ENCODE measurements at regions not wholly inside any gene's neighbourhood (a gene's known extent, or its start where the extent isn't known, plus 50 kb on each side); places are given as distances from the start of the nearest gene placed in this dataset.

DNA sequence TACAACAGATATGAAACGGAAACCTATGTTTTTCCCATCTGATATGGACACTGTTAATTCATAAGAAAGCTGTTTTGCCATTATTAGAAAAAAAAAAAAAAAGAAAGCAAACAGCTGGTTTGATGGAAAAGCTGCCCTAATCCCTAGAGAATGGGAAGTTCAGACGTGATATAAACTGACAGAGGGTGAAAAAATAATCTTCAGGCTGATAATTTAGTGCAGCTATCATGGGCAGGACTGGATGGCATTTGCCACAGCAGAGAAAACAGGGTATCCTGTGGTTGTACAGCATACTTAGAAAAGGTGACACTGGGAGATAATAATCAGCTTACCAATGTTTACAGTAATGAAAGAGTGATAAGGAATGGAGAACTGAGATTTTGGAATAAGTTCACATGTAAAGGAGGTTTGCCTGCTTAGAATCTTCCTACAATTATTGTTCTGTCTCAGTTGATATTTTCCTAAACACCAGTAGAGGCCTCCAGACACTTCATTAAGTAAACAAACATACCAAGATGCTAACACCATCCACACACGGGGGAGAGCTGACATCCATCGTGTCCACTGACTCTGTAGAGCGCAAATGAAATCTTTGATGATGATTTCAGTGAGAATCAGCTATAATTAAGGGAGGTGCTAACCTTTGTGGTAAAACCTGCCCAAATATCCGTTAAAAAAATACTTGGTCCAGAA is 211.6 kb upstream of the MMADHC start:
- Histone ChIP-seq H3K79me2 (ENCODE audit: control insufficient read depth, insufficient read depth, low read length) (no peaks in the 10 kb centered on the region), H3K4me3 (no peak overlapping the region), H4K20me1 (replicated peaks; ENCODE audit: control insufficient read depth, insufficient read depth, low read length) (no peaks in the 10 kb centered on the region), H3K9ac (ENCODE audit: insufficient read depth in 1 of 2, low read depth in 2 of 2, low read length in 2 of 2) (no peak overlapping the region), H3K27me3 (ENCODE audit: control insufficient read depth in 2 of 2, insufficient read depth in 2 of 2, low read length in 2 of 2) (no peaks in the 10 kb centered on the region), H3K27ac (ENCODE audit: extremely low read depth, low read depth, low read length) (no peak overlapping the region), H2AFZ (ENCODE audit: low read depth, low read length) (no peak overlapping the region), H3K9me1 (ENCODE audit: control insufficient read depth, insufficient read depth, low read length) (no peaks in the 10 kb centered on the region), H3K9me3 (replicated peaks; ENCODE audit: control insufficient read depth, insufficient read depth, low read depth, low read length) (no peaks in the 10 kb centered on the region), H3K4me1 (replicated peaks in 1 of 2; ENCODE audit: control insufficient read depth in 2 of 2, insufficient read depth in 2 of 2, low read length in 2 of 2) (no peaks in the 10 kb centered on the region), H3K36me3 (ENCODE audit: control insufficient read depth, insufficient read depth, low read length) (no peaks in the 10 kb centered on the region), H3K4me2 (ENCODE audit: insufficient read depth, low read length) (no peak overlapping the region)
- FAIRE-seq (no peak), ATAC-seq (no peak), DNase-seq (ENCODE audit: extremely low read depth in 1 of 4, low spot score in 3 of 4) (no peak)
- intact Hi-C loops (cut with micrococcal nuclease) (no loop called here), in situ Hi-C loops (cut with MboI) (no loop called here)
- no TSS peak for BruUV-seq (replicated peaks)
- ChIA-PET POLR2A (interaction anchor here (0.6 kb wide), 1 partner anchor 102 kb away, joined by 3 read pairs; no protein-coding TSS in a partner anchor), CTCF (ENCODE audit: low intra/inter-chr PET ratio) (no interaction called here)
- WGBS (ENCODE audit: insufficient coverage, low coverage, missing lambda C conversion rate) = 0% methylated on average over 6 of the region's 6 CpGs
- TF ChIP-seq RAD21 (CRISPR knock-in tag; conservative IDR thresholded peaks at IDR 0.05 in 1 of 2, IDR thresholded peaks at IDR 0.05 in 1 of 2) = peak; percentile 43 to 49
- no peak for TF ChIP-seq ATF1 (CRISPR knock-in tag; IDR thresholded peaks at IDR 0.05)
- TF ChIP-seq ATF1 (tag; IDR thresholded peaks at IDR 0.05) = no peak
- TF ChIP-seq, protein P1, sequence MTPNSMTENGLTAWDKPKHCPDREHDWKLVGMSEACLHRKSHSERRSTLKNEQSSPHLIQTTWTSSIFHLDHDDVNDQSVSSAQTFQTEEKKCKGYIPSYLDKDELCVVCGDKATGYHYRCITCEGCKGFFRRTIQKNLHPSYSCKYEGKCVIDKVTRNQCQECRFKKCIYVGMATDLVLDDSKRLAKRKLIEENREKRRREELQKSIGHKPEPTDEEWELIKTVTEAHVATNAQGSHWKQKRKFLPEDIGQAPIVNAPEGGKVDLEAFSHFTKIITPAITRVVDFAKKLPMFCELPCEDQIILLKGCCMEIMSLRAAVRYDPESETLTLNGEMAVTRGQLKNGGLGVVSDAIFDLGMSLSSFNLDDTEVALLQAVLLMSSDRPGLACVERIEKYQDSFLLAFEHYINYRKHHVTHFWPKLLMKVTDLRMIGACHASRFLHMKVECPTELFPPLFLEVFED (CRISPR knock-in tag; conservative IDR thresholded peaks at IDR 0.05) = no peak
- TF ChIP-seq IFI16 (CRISPR knock-in tag; IDR thresholded peaks at IDR 0.05) = no peak
- no peak for TF ChIP-seq NFYB (IDR thresholded peaks at IDR 0.05; ENCODE audit: extremely low read depth, insufficient read length)

All from K562 (cell line).